ENCODE measurements at regions not wholly inside any gene's neighbourhood (a gene's known extent, or its start where the extent isn't known, plus 50 kb on each side); places are given as distances from the start of the nearest gene placed in this dataset.

DNA sequence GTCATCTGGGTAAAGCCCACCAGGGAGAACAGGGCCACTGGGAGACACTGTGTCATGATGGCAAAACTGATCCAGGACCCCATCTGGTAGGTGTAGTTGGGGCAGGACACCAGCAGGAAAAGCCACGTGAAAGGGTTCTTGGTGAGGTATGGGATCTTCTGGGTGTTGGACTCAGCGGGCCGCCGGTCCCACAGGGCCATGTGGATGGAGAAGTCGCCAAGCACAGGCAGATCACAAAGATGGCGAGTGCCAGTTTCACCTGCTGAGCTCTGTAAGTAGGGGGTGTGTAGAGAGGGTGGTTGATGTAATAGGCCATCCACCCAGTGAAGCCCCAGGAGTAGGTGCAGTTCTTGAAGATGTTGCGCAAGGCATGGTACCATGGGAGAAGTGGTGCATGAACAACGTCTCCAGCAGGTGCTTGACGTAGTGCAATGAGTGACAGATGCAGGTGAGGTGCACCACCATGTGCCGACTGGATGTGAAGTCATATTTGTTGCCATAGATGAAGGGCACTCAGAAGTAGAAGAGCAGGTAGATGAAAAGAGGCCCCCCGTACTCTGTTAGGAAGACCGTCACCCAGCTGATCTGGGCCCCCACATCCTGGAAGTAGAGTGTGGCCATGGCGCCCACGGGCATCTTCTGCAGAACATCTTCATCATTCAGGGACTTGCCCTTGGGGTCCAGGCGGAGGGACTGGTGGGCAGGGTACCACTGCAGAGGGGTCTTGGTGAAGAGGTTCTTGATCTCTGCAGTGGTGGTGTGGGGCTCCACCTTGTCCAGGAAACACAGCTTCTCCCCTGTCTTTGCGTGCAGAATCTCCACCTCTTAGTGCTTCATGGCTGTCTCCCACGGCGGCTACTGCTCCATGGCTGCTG, 249.3 kb downstream of the ANKRD50 start:
- H3K27ac ChIP-seq (ENCODE audit: insufficient read depth, low read length), result no peak overlapping the region
- DNase-seq (ENCODE audit: low read depth in 2 of 2), result no peak
- H3K4me2 ChIP-seq (ENCODE audit: extremely low read depth, insufficient read depth, low read length), result no peak overlapping the region
- no peaks in the 10 kb centered on the region for H3K36me3 ChIP-seq (ENCODE audit: control insufficient read depth, insufficient read depth, low read length)
- no peak overlapping the region for H3K4me3 ChIP-seq (replicated peaks in 1 of 4; ENCODE audit: control extremely low read depth in 1 of 4, insufficient read depth in 1 of 4, low read depth in 3 of 4, low read length in 4 of 4)
- H3K79me2 ChIP-seq (ENCODE audit: control insufficient read depth, insufficient read depth, low read length), result no peaks in the 10 kb centered on the region
- H3K4me1 ChIP-seq (ENCODE audit: control insufficient read depth, extremely low read depth, insufficient read depth, low read length), result no peaks in the 10 kb centered on the region
- H2AFZ ChIP-seq (ENCODE audit: low read length), result no peak overlapping the region
- no peaks in the 10 kb centered on the region for H4K20me1 ChIP-seq (ENCODE audit: control insufficient read depth, extremely low read depth, insufficient read depth, low read length)
- H3K27me3 ChIP-seq (ENCODE audit: control insufficient read depth, insufficient read depth, low read length), result no peaks in the 10 kb centered on the region
- no peaks in the 10 kb centered on the region for H3K9me3 ChIP-seq (ENCODE audit: control insufficient read depth, insufficient read depth, low read depth, low read length)
- no peak for TF ChIP-seq EZH2 (IDR thresholded peaks at IDR 0.05; ENCODE audit: low read length, missing control alignments)
- TF ChIP-seq, protein P1, sequence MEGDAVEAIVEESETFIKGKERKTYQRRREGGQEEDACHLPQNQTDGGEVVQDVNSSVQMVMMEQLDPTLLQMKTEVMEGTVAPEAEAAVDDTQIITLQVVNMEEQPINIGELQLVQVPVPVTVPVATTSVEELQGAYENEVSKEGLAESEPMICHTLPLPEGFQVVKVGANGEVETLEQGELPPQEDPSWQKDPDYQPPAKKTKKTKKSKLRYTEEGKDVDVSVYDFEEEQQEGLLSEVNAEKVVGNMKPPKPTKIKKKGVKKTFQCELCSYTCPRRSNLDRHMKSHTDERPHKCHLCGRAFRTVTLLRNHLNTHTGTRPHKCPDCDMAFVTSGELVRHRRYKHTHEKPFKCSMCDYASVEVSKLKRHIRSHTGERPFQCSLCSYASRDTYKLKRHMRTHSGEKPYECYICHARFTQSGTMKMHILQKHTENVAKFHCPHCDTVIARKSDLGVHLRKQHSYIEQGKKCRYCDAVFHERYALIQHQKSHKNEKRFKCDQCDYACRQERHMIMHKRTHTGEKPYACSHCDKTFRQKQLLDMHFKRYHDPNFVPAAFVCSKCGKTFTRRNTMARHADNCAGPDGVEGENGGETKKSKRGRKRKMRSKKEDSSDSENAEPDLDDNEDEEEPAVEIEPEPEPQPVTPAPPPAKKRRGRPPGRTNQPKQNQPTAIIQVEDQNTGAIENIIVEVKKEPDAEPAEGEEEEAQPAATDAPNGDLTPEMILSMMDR (conservative IDR thresholded peaks at IDR 0.05 in 1 of 2, IDR thresholded peaks at IDR 0.05 in 1 of 2; ENCODE audit: low read depth in 1 of 2, low read length in 2 of 2), result no peak
- no peak overlapping the region for H3K9ac ChIP-seq (ENCODE audit: insufficient read depth, low read length)

DNA sequence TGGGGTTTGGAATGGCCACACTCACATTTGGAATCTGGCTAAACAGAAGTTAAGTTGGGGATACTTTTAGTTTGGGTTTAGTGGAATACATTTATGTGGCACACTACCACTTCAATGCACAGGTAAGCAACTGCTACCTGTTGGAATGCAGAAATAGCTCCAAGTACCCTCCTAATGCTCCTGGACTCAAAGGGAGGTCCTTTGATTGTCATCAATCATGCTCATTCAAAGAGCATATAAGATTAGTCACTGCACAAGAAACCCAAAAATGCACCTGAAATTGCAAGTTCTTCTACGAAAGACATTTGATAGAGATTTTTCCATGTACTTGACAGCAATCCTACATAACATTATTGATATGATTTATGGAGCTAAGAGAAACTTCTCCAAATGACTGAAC, 247.7 kb downstream of the ANKRD50 start:
- Histone ChIP-seq H3K27me3 (ENCODE audit: control insufficient read depth, insufficient read depth, low read length) (no peaks in the 10 kb centered on the region), H3K4me1 (ENCODE audit: control insufficient read depth, extremely low read depth, insufficient read depth, low read length) (no peaks in the 10 kb centered on the region), H3K9me3 (ENCODE audit: control insufficient read depth, insufficient read depth, low read depth, low read length) (no peaks in the 10 kb centered on the region), H3K4me2 (ENCODE audit: extremely low read depth, insufficient read depth, low read length) (no peak overlapping the region), H3K9ac (ENCODE audit: insufficient read depth, low read length) (no peak overlapping the region), H3K4me3 (replicated peaks in 1 of 4; ENCODE audit: control extremely low read depth in 1 of 4, insufficient read depth in 1 of 4, low read depth in 3 of 4, low read length in 4 of 4) (no peak overlapping the region), H3K27ac (ENCODE audit: insufficient read depth, low read length) (no peak overlapping the region), H3K79me2 (ENCODE audit: control insufficient read depth, insufficient read depth, low read length) (no peaks in the 10 kb centered on the region), H2AFZ (ENCODE audit: low read length) (no peak overlapping the region), H4K20me1 (ENCODE audit: control insufficient read depth, extremely low read depth, insufficient read depth, low read length) (no peaks in the 10 kb centered on the region), H3K36me3 (ENCODE audit: control insufficient read depth, insufficient read depth, low read length) (no peaks in the 10 kb centered on the region)
- TF ChIP-seq, protein P1 (conservative IDR thresholded peaks at IDR 0.05 in 1 of 2, IDR thresholded peaks at IDR 0.05 in 1 of 2; ENCODE audit: low read depth in 1 of 2, low read length in 2 of 2), result no peak
- no peak for TF ChIP-seq EZH2 (IDR thresholded peaks at IDR 0.05; ENCODE audit: low read length, missing control alignments)
- no peak for DNase-seq (ENCODE audit: low read depth in 2 of 2)

DNA sequence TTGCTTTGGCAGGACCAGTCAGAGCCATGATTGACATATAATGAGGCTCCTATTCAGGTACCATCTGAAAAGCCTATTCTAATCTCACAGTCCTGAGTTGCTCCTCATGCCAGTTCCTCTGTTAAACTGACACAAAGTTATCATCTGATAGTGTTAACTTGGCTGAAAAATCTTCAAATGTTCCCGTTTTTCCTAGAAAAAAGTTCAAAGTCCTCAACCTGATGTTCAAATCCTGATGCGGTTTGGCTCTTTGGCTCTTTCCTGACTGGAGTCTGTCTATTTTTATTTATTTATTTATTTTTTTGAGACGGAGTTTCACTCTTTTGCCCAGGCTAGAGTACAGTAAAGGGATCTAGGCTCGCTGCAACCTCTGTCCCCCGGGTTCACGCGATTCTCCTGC, 244.2 kb downstream of the ANKRD50 start:
- Histone ChIP-seq H3K27me3 (ENCODE audit: control insufficient read depth, insufficient read depth, low read length) (no peaks in the 10 kb centered on the region), H3K9me3 (ENCODE audit: control insufficient read depth, insufficient read depth, low read depth, low read length) (no peaks in the 10 kb centered on the region), H3K9ac (ENCODE audit: insufficient read depth, low read length) (no peak overlapping the region), H3K4me1 (ENCODE audit: control insufficient read depth, extremely low read depth, insufficient read depth, low read length) (no peaks in the 10 kb centered on the region), H3K4me3 (replicated peaks in 1 of 4; ENCODE audit: control extremely low read depth in 1 of 4, insufficient read depth in 1 of 4, low read depth in 3 of 4, low read length in 4 of 4) (no peak overlapping the region), H3K36me3 (ENCODE audit: control insufficient read depth, insufficient read depth, low read length) (no peaks in the 10 kb centered on the region), H3K27ac (ENCODE audit: insufficient read depth, low read length) (no peak overlapping the region), H3K4me2 (ENCODE audit: extremely low read depth, insufficient read depth, low read length) (no peak overlapping the region), H2AFZ (ENCODE audit: low read length) (no peak overlapping the region), H4K20me1 (ENCODE audit: control insufficient read depth, extremely low read depth, insufficient read depth, low read length) (no peaks in the 10 kb centered on the region), H3K79me2 (ENCODE audit: control insufficient read depth, insufficient read depth, low read length) (no peaks in the 10 kb centered on the region)
- no peak for TF ChIP-seq EZH2 (IDR thresholded peaks at IDR 0.05; ENCODE audit: low read length, missing control alignments)
- TF ChIP-seq, protein P1 (conservative IDR thresholded peaks at IDR 0.05 in 1 of 2, IDR thresholded peaks at IDR 0.05 in 1 of 2; ENCODE audit: low read depth in 1 of 2, low read length in 2 of 2), result no peak
- DNase-seq (ENCODE audit: low read depth in 2 of 2), result no peak

Data from fibroblast of lung (primary cell).